ENCODE measurements at regions not wholly inside any gene's neighbourhood (a gene's known extent, or its start where the extent isn't known, plus 50 kb on each side); places are given as distances from the start of the nearest gene placed in this dataset.

DNA sequence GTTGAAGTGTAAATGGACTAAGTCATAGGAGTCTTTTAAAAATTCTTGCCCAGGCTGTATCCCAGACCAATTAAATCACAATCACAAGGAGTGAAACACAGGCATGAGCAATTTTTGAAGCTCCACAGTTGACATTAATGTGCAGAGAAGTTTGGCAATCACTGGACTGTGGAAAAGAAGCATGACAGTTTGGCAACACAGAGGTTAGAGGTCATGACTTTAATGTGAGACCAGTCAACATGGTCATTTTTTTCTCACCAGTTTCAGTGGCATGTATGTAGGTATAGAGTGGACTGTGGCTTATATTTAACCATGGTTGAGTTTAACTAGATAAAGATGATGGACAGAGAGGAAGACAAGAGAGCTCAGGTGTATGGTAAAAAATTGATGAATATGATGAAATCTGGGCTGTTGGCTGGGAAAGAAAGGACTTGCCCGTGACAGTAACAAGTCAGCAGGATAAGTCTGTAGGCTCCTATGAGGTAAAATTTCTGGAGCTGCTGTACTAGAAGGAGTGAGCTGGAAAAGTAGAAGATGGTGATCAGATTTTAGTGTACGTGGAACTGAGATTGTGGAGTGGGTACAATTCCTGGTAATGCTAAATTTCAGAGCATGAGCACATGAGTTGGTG, 432.2 kb upstream of the GHITM start:
- TF ChIP-seq, protein P1, sequence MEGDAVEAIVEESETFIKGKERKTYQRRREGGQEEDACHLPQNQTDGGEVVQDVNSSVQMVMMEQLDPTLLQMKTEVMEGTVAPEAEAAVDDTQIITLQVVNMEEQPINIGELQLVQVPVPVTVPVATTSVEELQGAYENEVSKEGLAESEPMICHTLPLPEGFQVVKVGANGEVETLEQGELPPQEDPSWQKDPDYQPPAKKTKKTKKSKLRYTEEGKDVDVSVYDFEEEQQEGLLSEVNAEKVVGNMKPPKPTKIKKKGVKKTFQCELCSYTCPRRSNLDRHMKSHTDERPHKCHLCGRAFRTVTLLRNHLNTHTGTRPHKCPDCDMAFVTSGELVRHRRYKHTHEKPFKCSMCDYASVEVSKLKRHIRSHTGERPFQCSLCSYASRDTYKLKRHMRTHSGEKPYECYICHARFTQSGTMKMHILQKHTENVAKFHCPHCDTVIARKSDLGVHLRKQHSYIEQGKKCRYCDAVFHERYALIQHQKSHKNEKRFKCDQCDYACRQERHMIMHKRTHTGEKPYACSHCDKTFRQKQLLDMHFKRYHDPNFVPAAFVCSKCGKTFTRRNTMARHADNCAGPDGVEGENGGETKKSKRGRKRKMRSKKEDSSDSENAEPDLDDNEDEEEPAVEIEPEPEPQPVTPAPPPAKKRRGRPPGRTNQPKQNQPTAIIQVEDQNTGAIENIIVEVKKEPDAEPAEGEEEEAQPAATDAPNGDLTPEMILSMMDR (conservative IDR thresholded peaks at IDR 0.05): no peak
- Mint-ChIP-seq H3K9me3 (no peaks in the 10 kb centered on the region), H3K27me3 (ENCODE audit: low read depth) (no peaks in the 10 kb centered on the region), H3K27ac (ENCODE audit: unreplicated experiment) (no peak overlapping the region), H3K4me3 (no peak overlapping the region), H3K4me1 (peaks cover 25% of the 10 kb centered on the region), H3K36me3 (ENCODE audit: low read depth) (no peaks in the 10 kb centered on the region)
- DNase-seq (ENCODE audit: low read depth, low spot score): no peak

DNA sequence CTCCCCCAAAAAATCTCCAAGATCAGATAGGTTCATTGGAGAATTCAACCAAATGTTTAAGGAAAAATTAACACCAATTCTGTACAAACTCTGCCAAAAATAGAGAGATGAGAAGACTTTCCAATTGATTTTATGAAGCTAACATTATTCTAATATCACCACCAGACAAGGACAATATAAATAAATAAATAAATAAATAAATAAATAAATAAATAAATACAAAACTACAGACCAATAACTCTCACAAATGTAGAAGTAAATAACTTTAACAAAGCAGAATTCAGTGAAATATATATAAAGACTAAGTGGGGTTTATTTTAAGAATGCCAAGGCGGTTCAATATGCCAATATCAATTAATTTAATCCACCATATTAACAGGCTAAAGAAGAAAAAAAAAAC, 425.9 kb upstream of the GHITM start:
- Mint-ChIP-seq H3K36me3 (ENCODE audit: low read depth) (peaks cover 3% of the 10 kb centered on the region), H3K4me1 (no peaks in the 10 kb centered on the region), H3K27ac (ENCODE audit: unreplicated experiment) (no peak overlapping the region), H3K9me3 (peaks cover 2% of the 10 kb centered on the region), H3K4me3 (no peak overlapping the region), H3K27me3 (ENCODE audit: low read depth) (no peaks in the 10 kb centered on the region)
- TF ChIP-seq, protein P1 (conservative IDR thresholded peaks at IDR 0.05): no peak
- DNase-seq (ENCODE audit: low read depth, low spot score): no peak

DNA sequence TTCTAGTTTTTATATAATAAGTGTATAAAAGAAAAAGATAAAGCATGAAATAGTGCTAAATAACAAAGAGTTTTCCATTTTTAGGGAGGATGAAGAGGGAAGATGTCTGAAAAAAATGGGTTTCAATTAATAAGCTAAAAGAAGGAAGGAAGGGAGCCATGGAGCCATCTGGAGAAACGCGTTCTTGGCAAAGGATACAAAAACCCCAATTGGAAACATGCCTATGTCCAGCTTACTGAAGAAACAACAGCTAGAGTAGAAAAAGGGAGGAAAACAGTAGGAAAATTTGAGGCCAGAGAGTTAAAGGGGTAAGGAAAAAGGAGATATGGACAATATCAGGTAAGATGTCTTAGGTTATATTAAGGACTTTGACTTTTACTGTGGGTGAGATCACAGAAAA, 416.2 kb upstream of the GHITM start:
- no peaks in the 10 kb centered on the region for H3K36me3 Mint-ChIP-seq (ENCODE audit: low read depth)
- peaks cover 2% of the 10 kb centered on the region for H3K9me3 Mint-ChIP-seq

DNA sequence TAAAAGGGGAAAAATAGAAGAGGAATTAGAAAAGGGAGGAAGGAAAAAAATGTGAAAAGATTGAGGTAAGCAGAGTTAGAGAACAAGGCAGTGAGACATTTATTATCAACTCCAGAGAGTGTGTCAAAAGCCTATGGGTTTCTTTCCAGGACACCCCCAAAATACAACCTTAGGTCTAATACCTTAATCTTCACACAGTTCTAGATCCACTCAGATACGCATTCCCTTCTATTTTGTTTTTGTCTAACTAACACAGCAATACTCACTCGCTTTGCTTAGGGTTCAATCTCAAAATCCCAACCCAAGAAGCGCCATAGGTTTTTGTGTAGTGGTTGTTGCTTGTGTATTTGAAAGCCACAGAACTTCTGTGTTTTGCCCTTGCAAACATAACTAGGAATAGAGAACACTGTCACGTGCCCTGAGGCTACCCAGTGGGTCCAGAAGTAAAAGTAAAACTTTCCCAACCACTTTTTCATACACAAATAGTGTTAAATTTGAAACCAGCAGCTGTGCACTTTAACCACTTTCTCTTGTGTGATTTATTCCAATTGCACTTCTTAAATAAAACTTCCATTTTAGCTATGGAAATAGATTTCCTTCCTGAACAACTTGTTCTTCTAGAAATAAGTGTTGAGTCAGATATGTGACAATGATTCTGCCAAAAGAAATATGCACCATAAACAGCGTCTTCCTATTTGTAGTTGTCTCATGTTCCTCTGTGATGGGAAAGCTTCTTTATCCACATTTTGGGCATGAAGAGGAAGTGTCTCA, 414.7 kb upstream of the GHITM start:
- no peaks in the 10 kb centered on the region for H3K27me3 Mint-ChIP-seq (ENCODE audit: low read depth)
- peaks cover 2% of the 10 kb centered on the region for H3K9me3 Mint-ChIP-seq
- no peaks in the 10 kb centered on the region for H3K4me1 Mint-ChIP-seq
- H3K36me3 Mint-ChIP-seq (ENCODE audit: low read depth): no peaks in the 10 kb centered on the region
- no peak overlapping the region for H3K4me3 Mint-ChIP-seq
- H3K27ac Mint-ChIP-seq (ENCODE audit: unreplicated experiment): no peak overlapping the region
- TF ChIP-seq, protein P1 (conservative IDR thresholded peaks at IDR 0.05): no peak
- no peak for DNase-seq (ENCODE audit: low read depth, low spot score)

More for the DNA sequence above, 416.2 kb upstream of the GHITM start:
- H3K27me3 Mint-ChIP-seq (ENCODE audit: low read depth): no peaks in the 10 kb centered on the region
- TF ChIP-seq, protein P1 (conservative IDR thresholded peaks at IDR 0.05): no peak
- no peak for DNase-seq (ENCODE audit: low read depth, low spot score)
- no peak overlapping the region for H3K27ac Mint-ChIP-seq (ENCODE audit: unreplicated experiment)
- no peaks in the 10 kb centered on the region for H3K4me1 Mint-ChIP-seq
- no peak overlapping the region for H3K4me3 Mint-ChIP-seq

DNA sequence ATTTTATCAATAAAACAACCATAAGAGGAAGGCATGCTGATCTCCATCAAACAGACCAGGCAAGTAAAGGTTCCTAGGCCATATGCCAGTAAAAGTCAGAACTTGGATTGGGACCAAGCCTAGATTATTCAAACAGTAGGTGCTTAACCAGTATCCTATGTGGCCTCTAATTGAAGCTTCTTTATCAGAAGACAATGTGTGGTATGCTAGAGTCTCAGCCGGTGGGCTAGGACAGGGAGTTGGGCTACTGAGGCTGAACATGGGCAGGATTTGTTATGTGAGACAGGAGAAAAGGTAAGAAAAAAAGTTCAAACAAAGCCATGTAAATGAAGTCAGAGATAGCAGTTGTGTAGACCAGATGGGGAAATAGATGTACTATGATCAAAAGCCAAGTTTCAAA, 413.7 kb upstream of the GHITM start:
- TF ChIP-seq, protein P1 (conservative IDR thresholded peaks at IDR 0.05): no peak
- no peak overlapping the region for H3K4me3 Mint-ChIP-seq
- no peaks in the 10 kb centered on the region for H3K27me3 Mint-ChIP-seq (ENCODE audit: low read depth)
- DNase-seq (ENCODE audit: low read depth, low spot score): no peak
- H3K36me3 Mint-ChIP-seq (ENCODE audit: low read depth): no peaks in the 10 kb centered on the region
- no peak overlapping the region for H3K27ac Mint-ChIP-seq (ENCODE audit: unreplicated experiment)
- H3K4me1 Mint-ChIP-seq: no peaks in the 10 kb centered on the region
- H3K9me3 Mint-ChIP-seq: peaks cover 2% of the 10 kb centered on the region
